GM12878 (cell line): ENCODE measurements at regions not wholly inside any gene's neighbourhood (a gene's known extent, or its start where the extent isn't known, plus 50 kb on each side); places are given as distances from the start of the nearest gene placed in this dataset.

Experiments used
- ATAC-seq: fragments of 200-7000 bp; cut with Tn5 transposase; 3 replicates; pipeline ENCODE4 v1.9.1; 2020; ENCODE audit warnings: mild to moderate bottlenecking, moderate library complexity
- BruUV-seq: library from RNA; stranded (reverse); fragments of 400-500 nt; replicated peaks from 2 replicates; lab custom pipeline; 2021; lab: Mats Ljungman, UMichigan
- CTCF ChIA-PET: fragments of 300-600 bp; sonication (Branson Sonifier 250); formaldehyde crosslinking; extraction: SDS; loops from one replicate; lab custom pipeline; 2021; ENCODE audit warnings: inconsistent platforms; lab: Yijun Ruan, JAX
- POLR2A ChIA-PET: fragments of 350-600 bp; formaldehyde crosslinking; extraction: SDS; loops from one replicate; lab custom pipeline; 2021; ENCODE audit warnings: inconsistent platforms; lab: Charles Lee
- RAD21 ChIA-PET: fragments of 300-600 bp; sonication (Branson Sonifier 250); formaldehyde crosslinking; loops from one replicate; lab custom pipeline; 2023; ENCODE audit warnings: antibody characterized with exemption; ENCODE audit not compliant: unreplicated experiment; lab: Charles Lee
- SMC1A ChIA-PET: fragments of 300-600 bp; sonication (Branson Sonifier 250); formaldehyde crosslinking; loops from one replicate; lab custom pipeline; 2023; ENCODE audit not compliant: unreplicated experiment, uncharacterized antibody; lab: Charles Lee
- DNase-seq: peaks from one replicate; pipeline ENCODE4 v3.0.0-alpha.2; 2011; ENCODE audit warnings: low read depth, low spot score
- FAIRE-seq: peaks from 3 replicates; lab custom pipeline; 2011; peaks lifted over from hg19 to GRCh38; lab: Jason Lieb, UNC
- H2AFZ ChIP-seq: 2 replicates; pipeline ENCODE4 v1.6.0; 2011; ENCODE audit warnings: low read depth, low read length, control low read depth; ENCODE audit not compliant: control insufficient read depth
- H3K27ac ChIP-seq: 2 replicates; pipeline ENCODE4 v1.5.1; 2011; ENCODE audit warnings: control low read depth; ENCODE audit not compliant: control insufficient read depth, insufficient read depth
- H3K27me3 ChIP-seq, 2 experiments: replicated peaks in 1 of 2; 2 replicates each; pipeline versions ENCODE4 v1.6.0 to v1.6.1; 2011; ENCODE audit warnings: low read length in 1 of 2; ENCODE audit not compliant: control insufficient read depth in 2 of 2, insufficient read depth in 2 of 2
- H3K36me3 ChIP-seq, 2 experiments: 2 replicates each; pipeline ENCODE4 v1.5.1; 2011; ENCODE audit warnings: low read length in 1 of 2; ENCODE audit not compliant: control insufficient read depth in 2 of 2, insufficient read depth in 2 of 2
- H3K4me1 ChIP-seq: 2 replicates; pipeline ENCODE4 v1.6.1; 2011; ENCODE audit warnings: mild to moderate bottlenecking, low read length, moderate library complexity, mixed read lengths; ENCODE audit not compliant: control insufficient read depth, insufficient read depth
- H3K4me2 ChIP-seq: 2 replicates; pipeline ENCODE4 v1.6.0; 2011; ENCODE audit warnings: control low read depth; ENCODE audit not compliant: control insufficient read depth, insufficient read depth
- H3K4me3 ChIP-seq: fragments of 200-600 bp; sonication (generic); 2 replicates; pipeline ENCODE4 v1.5.1; 2016
- H3K79me2 ChIP-seq: 2 replicates; pipeline ENCODE4 v1.6.0; 2011; ENCODE audit warnings: low read length; ENCODE audit not compliant: control insufficient read depth, insufficient read depth
- H3K9ac ChIP-seq: 2 replicates; pipeline ENCODE4 v1.8.0; 2011; ENCODE audit warnings: low read length, control low read depth, mixed read lengths; ENCODE audit not compliant: control insufficient read depth, insufficient read depth
- H3K9me3 ChIP-seq: replicated peaks from 3 replicates; pipeline ENCODE4 v1.5.1; 2011; ENCODE audit warnings: mild to moderate bottlenecking, low read length; ENCODE audit not compliant: control insufficient read depth, insufficient read depth
- H4K20me1 ChIP-seq: 2 replicates; pipeline ENCODE4 v1.6.0; 2011; ENCODE audit not compliant: control insufficient read depth, insufficient read depth
- CHD4 ChIP-seq: fragments of 200-600 bp; sonication (generic); IDR thresholded peaks from 2 replicates; pipeline ENCODE4 v1.6.1; 2016; ENCODE audit warnings: mild to moderate bottlenecking
- CREB1 ChIP-seq: IDR thresholded peaks from 2 replicates; pipeline ENCODE4 v1.6.1; 2012; ENCODE audit warnings: low read depth, mild to moderate bottlenecking, inconsistent platforms
- EZH2 ChIP-seq: IDR thresholded peaks from 2 replicates; pipeline ENCODE4 v1.6.1; 2012; ENCODE audit warnings: low read depth, mild to moderate bottlenecking, control low read depth, inconsistent platforms, low read length, borderline replicate concordance; ENCODE audit not compliant: control insufficient read depth
- FOXK2 ChIP-seq: fragments of 450-650 bp; IDR thresholded peaks from 2 replicates; pipeline ENCODE4 v1.6.1; 2017; ENCODE audit warnings: mild to moderate bottlenecking, moderate library complexity
- MAX ChIP-seq: IDR thresholded peaks from 2 replicates; pipeline ENCODE4 v1.6.1; 2012; ENCODE audit warnings: low read depth, low read length, improper control_type of control experiment
- NR2F1 ChIP-seq: fragments of 450-650 bp; conservative IDR thresholded peaks from 2 replicates; pipeline ENCODE4 v1.6.1; 2017; ENCODE audit warnings: mild to moderate bottlenecking
- TARDBP ChIP-seq: IDR thresholded peaks from 2 replicates; pipeline ENCODE4 v1.6.1; 2016; ENCODE audit warnings: borderline replicate concordance
- ZZZ3 ChIP-seq: IDR thresholded peaks from 2 replicates; pipeline ENCODE4 v1.6.1; 2011; ENCODE audit warnings: low read depth; ENCODE audit not compliant: control insufficient read depth, insufficient read length
- WGBS: methylation state at CpG from one replicate; pipeline ENCODE4 v1.1.6; 2016; ENCODE audit warnings: low lambda C conversion rate; ENCODE audit not compliant: insufficient replicate concordance, insufficient coverage; ENCODE audit errors: missing lambda C conversion rate; 5-methylcytosine and 5-hydroxymethylcytosine counted together
- in situ Hi-C: fragments of 300-500 bp; cut with MboI; formaldehyde crosslinking; loops from 9 replicates; pipeline ENCODE4 v1.14.3; 2018; ENCODE audit warnings: mixed read lengths
- intact Hi-C: fragments of 100-400 bp; cut with micrococcal nuclease; formaldehyde crosslinking; loops from one replicate; pipeline ENCODE4 v1.14.2; 2022; ENCODE audit not compliant: unreplicated experiment
- TF ChIP-seq, protein P1 (sequence below): fragments of 450-650 bp; IDR thresholded peaks from 2 replicates; pipeline ENCODE4 v1.6.1; 2017; ENCODE audit warnings: borderline replicate concordance

GRCh38 chr6:155791186-155791585, 335.5 kb upstream of the NOX3 start:
- intact Hi-C loops (no loop called here), in situ Hi-C loops (no loop called here)
- ChIA-PET POLR2A (no interaction called here), RAD21 (no interaction called here), SMC1A (no interaction called here)
- Histone ChIP-seq H4K20me1 (no peaks in the 10 kb centered on the region), H3K4me2 (no peak overlapping the region), H3K27me3 (no peaks in the 10 kb centered on the region), H3K9me3 (no peaks in the 10 kb centered on the region), H3K9ac (no peak overlapping the region), H3K27ac (no peak overlapping the region), H3K4me3 (no peak overlapping the region)
- no peak for FAIRE-seq
- WGBS: 20% methylated on average over 7 of the region's 7 CpGs
- ATAC-seq: no peak
- TF ChIP-seq, protein P1, sequence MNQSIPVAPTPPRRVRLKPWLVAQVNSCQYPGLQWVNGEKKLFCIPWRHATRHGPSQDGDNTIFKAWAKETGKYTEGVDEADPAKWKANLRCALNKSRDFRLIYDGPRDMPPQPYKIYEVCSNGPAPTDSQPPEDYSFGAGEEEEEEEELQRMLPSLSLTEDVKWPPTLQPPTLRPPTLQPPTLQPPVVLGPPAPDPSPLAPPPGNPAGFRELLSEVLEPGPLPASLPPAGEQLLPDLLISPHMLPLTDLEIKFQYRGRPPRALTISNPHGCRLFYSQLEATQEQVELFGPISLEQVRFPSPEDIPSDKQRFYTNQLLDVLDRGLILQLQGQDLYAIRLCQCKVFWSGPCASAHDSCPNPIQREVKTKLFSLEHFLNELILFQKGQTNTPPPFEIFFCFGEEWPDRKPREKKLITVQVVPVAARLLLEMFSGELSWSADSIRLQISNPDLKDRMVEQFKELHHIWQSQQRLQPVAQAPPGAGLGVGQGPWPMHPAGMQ: no peak
- no peak for TF ChIP-seq EZH2
- TF ChIP-seq ZZZ3: no peak
- no peak for TF ChIP-seq CHD4
- no peak for TF ChIP-seq TARDBP
- TF ChIP-seq FOXK2: no peak
- TF ChIP-seq NR2F1: no peak
- TF ChIP-seq MAX: no peak
- no peak for TF ChIP-seq CREB1
- TF ChIP-seq, all 136 proteins: peak for 0
- no peaks in the 10 kb centered on the region for H3K79me2 ChIP-seq
- CTCF ChIA-PET: no interaction called here
- no TSS peak for BruUV-seq
- H3K4me1 ChIP-seq: no peaks in the 10 kb centered on the region
- no peak overlapping the region for H2AFZ ChIP-seq
- no peaks in the 10 kb centered on the region for H3K36me3 ChIP-seq
- no peak for DNase-seq
